CD14-positive monocyte (primary cell): ENCODE measurements at regions not wholly inside any gene's neighbourhood (a gene's known extent, or its start where the extent isn't known, plus 50 kb on each side); places are given as distances from the start of the nearest gene placed in this dataset.

Experiments used
- DNase-seq, 3 donors: peaks; one replicate each; pipeline ENCODE4 v3.0.0-alpha.2; 2011 to 2022
- H2AFZ ChIP-seq: 2 replicates; pipeline ENCODE4 v1.6.0; 2012; ENCODE audit warnings: mild to moderate bottlenecking, low read depth, low read length, inconsistent platforms; ENCODE audit not compliant: insufficient read depth, poor library complexity, severe bottlenecking
- H3K27ac ChIP-seq, 2 donors: 1 replicate in 1 of 2; 2 replicates in 1 of 2; pipeline ENCODE4 v1.5.1; 2012 to 2013; ENCODE audit warnings: low read length in 2 of 2, control low read depth in 1 of 2, inconsistent platforms in 1 of 2, low read depth in 1 of 2, mild to moderate bottlenecking in 1 of 2
- H3K27me3 ChIP-seq, 2 donors: one replicate each; pipeline versions ENCODE4 v1.6.0 to v1.6.1; 2011 to 2013; ENCODE audit warnings: low read length in 2 of 2; ENCODE audit not compliant: control insufficient read depth in 2 of 2, insufficient read depth in 2 of 2
- H3K36me3 ChIP-seq, 2 donors: replicated peaks in 1 of 2; 1 replicate in 1 of 2; 2 replicates in 1 of 2; pipeline versions ENCODE4 v1.5.1 to v1.6.1; 2012 to 2013; ENCODE audit warnings: low read length in 2 of 2, control low read depth in 1 of 2, inconsistent platforms in 1 of 2, mild to moderate bottlenecking in 1 of 2; ENCODE audit not compliant: insufficient read depth in 2 of 2, control insufficient read depth in 1 of 2
- H3K4me1 ChIP-seq, 2 donors: 1 replicate in 1 of 2; 2 replicates in 1 of 2; pipeline versions ENCODE4 v1.5.1 to v1.6.1; 2012 to 2013; ENCODE audit warnings: low read length in 2 of 2, control low read depth in 1 of 2, inconsistent platforms in 1 of 2, mild to moderate bottlenecking in 1 of 2, moderate library complexity in 1 of 2; ENCODE audit not compliant: insufficient read depth in 2 of 2, control insufficient read depth in 1 of 2
- H3K4me2 ChIP-seq: replicated peaks from 2 replicates; pipeline ENCODE3; 2012; ENCODE audit warnings: low read length, moderate library complexity, mild to moderate bottlenecking; ENCODE audit not compliant: poor library complexity, severe bottlenecking; ENCODE audit errors: extremely low read depth
- H3K4me3 ChIP-seq, 3 experiments: fragments of 200-600 bp in 1 of 3; sonication (generic) in 1 of 3; replicated peaks in 1 of 3; 1 replicate in 2 of 3; 2 replicates in 1 of 3; pipeline ENCODE4 v1.5.1; 2011 to 2013; ENCODE audit warnings: low read length in 3 of 3, mild to moderate bottlenecking in 3 of 3, control low read depth in 2 of 3, low read depth in 2 of 3, inconsistent platforms in 1 of 3, moderate library complexity in 1 of 3
- H3K79me2 ChIP-seq: 2 replicates; pipeline ENCODE4 v1.6.0; 2012; ENCODE audit warnings: mild to moderate bottlenecking, control low read depth, inconsistent platforms, low read length, moderate library complexity; ENCODE audit not compliant: insufficient read depth
- H3K9ac ChIP-seq: 2 replicates; pipeline ENCODE4 v1.6.0; 2017; ENCODE audit warnings: low read length, mild to moderate bottlenecking; ENCODE audit not compliant: insufficient read depth, poor library complexity, severe bottlenecking
- H3K9me3 ChIP-seq, 2 donors: replicated peaks in 1 of 2; 1 replicate in 1 of 2; 2 replicates in 1 of 2; pipeline versions ENCODE4 v1.5.1 to v1.6.1; 2012 to 2013; ENCODE audit warnings: low read length in 2 of 2, control low read depth in 1 of 2; ENCODE audit not compliant: control insufficient read depth in 1 of 2, insufficient read depth in 1 of 2
- H4K20me1 ChIP-seq: 2 replicates; pipeline ENCODE4 v1.6.0; 2012; ENCODE audit warnings: mild to moderate bottlenecking, low read length, control low read depth, moderate library complexity; ENCODE audit not compliant: insufficient read depth
- H3K27ac Mint-ChIP-seq, 7 donors: one replicate each; pipeline ENCODE4 v1.8.0; 2020; ENCODE audit warnings: mild to moderate bottlenecking in 7 of 7, mixed read lengths in 7 of 7, moderate library complexity in 6 of 7, inconsistent platforms in 2 of 7
- H3K27me3 Mint-ChIP-seq, 3 donors: one replicate each; pipeline ENCODE4 v1.8.0; 2021 to 2022; ENCODE audit warnings: low read depth in 3 of 3, mild to moderate bottlenecking in 3 of 3, mixed read lengths in 3 of 3, moderate library complexity in 3 of 3, inconsistent platforms in 1 of 3
- H3K36me3 Mint-ChIP-seq, 2 donors: one replicate each; pipeline ENCODE4 v1.8.0; 2020; ENCODE audit warnings: mixed read lengths in 2 of 2, inconsistent platforms in 1 of 2, mild to moderate bottlenecking in 1 of 2
- H3K4me1 Mint-ChIP-seq: one replicate; pipeline ENCODE4 v1.8.0; 2020; ENCODE audit warnings: mild to moderate bottlenecking, mixed read lengths
- H3K4me3 Mint-ChIP-seq, 2 donors: one replicate each; pipeline ENCODE4 v1.8.0; 2020; ENCODE audit warnings: mild to moderate bottlenecking in 2 of 2, mixed read lengths in 2 of 2, moderate library complexity in 1 of 2
- H3K9me3 Mint-ChIP-seq, 7 donors: one replicate each; pipeline ENCODE4 v1.8.0; 2020 to 2022; ENCODE audit warnings: mixed read lengths in 7 of 7, mild to moderate bottlenecking in 6 of 7, moderate library complexity in 6 of 7, inconsistent platforms in 2 of 7
- CTCF ChIP-seq: fragments of 200-600 bp; IDR thresholded peaks from one replicate; pipeline ENCODE4 v1.8.0; 2022; ENCODE audit warnings: antibody characterized with exemption, mild to moderate bottlenecking
- WGBS: methylation state at CpG from one replicate; pipeline ENCODE4 v1.1.5; 2013; ENCODE audit warnings: missing lambda C conversion rate; ENCODE audit not compliant: insufficient coverage; 5-methylcytosine and 5-hydroxymethylcytosine counted together
- intact Hi-C, 2 donors: fragments of 100-400 bp; cut with micrococcal nuclease; formaldehyde crosslinking; loops; one replicate each; pipeline versions ENCODE4 v1.15.0 to v1.15.1; 2023

GRCh38 chr15:70576696-70577095, 186.7 kb downstream of the UACA start:
- no peak overlapping the region for H3K27ac ChIP-seq
- H3K4me2 ChIP-seq: no peak overlapping the region
- H3K9me3 ChIP-seq: no peaks in the 10 kb centered on the region
- TF ChIP-seq CTCF: no peak
- H3K27me3 ChIP-seq: no peaks in the 10 kb centered on the region
- DNase-seq: no peak
- H3K79me2 ChIP-seq: no peaks in the 10 kb centered on the region
- no peaks in the 10 kb centered on the region for H3K36me3 ChIP-seq
- H3K4me3 ChIP-seq: no peak overlapping the region
- no peak overlapping the region for H3K9ac ChIP-seq
- H2AFZ ChIP-seq: no peak overlapping the region
- peaks cover 0 to 5% (median 3%) of the 10 kb centered on the region in 7 donors for H3K9me3 Mint-ChIP-seq
- intact Hi-C loops: no loop called here
- H3K4me1 Mint-ChIP-seq: no peaks in the 10 kb centered on the region
- no peaks in the 10 kb centered on the region for H3K36me3 Mint-ChIP-seq
- H4K20me1 ChIP-seq: no peaks in the 10 kb centered on the region
- H3K4me3 Mint-ChIP-seq: no peak overlapping the region
- H3K4me1 ChIP-seq: peaks cover 5 to 8% of the 10 kb centered on the region in 2 donors
- peaks cover 2 to 7% (median 3%) of the 10 kb centered on the region in 3 donors for H3K27me3 Mint-ChIP-seq
- H3K27ac Mint-ChIP-seq: no peak overlapping the region
- 100% methylated on average over 1 of the region's 4 CpGs for WGBS

- Histone ChIP-seq H3K79me2 (no peaks in the 10 kb centered on the region), H3K4me1 (peaks cover 5 to 7% of the 10 kb centered on the region in 2 donors), H3K36me3 (no peaks in the 10 kb centered on the region), H3K4me2 (no peak overlapping the region), H3K4me3 (no peak overlapping the region), H3K9me3 (no peaks in the 10 kb centered on the region), H3K27me3 (no peaks in the 10 kb centered on the region), H3K27ac (no peak overlapping the region), H4K20me1 (no peaks in the 10 kb centered on the region), H2AFZ (no peak overlapping the region), H3K9ac (no peak overlapping the region)
- Mint-ChIP-seq H3K4me1 (no peaks in the 10 kb centered on the region), H3K27ac (no peak overlapping the region), H3K4me3 (no peak overlapping the region), H3K36me3 (no peaks in the 10 kb centered on the region), H3K27me3 (peaks cover 2 to 7% (median 3%) of the 10 kb centered on the region in 3 donors), H3K9me3 (peaks cover 0 to 5% (median 3%) of the 10 kb centered on the region in 7 donors)
- intact Hi-C loops: no loop called here
- WGBS: 83% methylated on average over 1 of the region's 3 CpGs
- no peak for TF ChIP-seq CTCF
- DNase-seq: no peak
These were observed 187.1 kb downstream of the UACA start for GRCh38 chr15:70576276-70576675.
